ENCODE measurements at regions not wholly inside any gene's neighbourhood (a gene's known extent, or its start where the extent isn't known, plus 50 kb on each side); places are given as distances from the start of the nearest gene placed in this dataset.

GRCh38 chr18:54774423-54774822 is 53.9 kb upstream of the RAB27B start:
- no peak for TF ChIP-seq RAD21 (IDR thresholded peaks at IDR 0.05)
- TF ChIP-seq ZBTB33 (IDR thresholded peaks at IDR 0.05): no peak
- no peak for TF ChIP-seq CTCF (IDR thresholded peaks at IDR 0.05; ENCODE audit: low read depth, low read length, missing input control)
- no peak for TF ChIP-seq YY1 (IDR thresholded peaks at IDR 0.05)
- no peak for TF ChIP-seq MAX (IDR thresholded peaks at IDR 0.05)
- TF ChIP-seq EGR1 (IDR thresholded peaks at IDR 0.05; ENCODE audit: low read depth in 2 of 2): no peak
- TF ChIP-seq JUND (IDR thresholded peaks at IDR 0.05): no peak

Data from liver (tissue), 3 donors.